ENCODE measurements at regions not wholly inside any gene's neighbourhood (a gene's known extent, or its start where the extent isn't known, plus 50 kb on each side); places are given as distances from the start of the nearest gene placed in this dataset.

DNA sequence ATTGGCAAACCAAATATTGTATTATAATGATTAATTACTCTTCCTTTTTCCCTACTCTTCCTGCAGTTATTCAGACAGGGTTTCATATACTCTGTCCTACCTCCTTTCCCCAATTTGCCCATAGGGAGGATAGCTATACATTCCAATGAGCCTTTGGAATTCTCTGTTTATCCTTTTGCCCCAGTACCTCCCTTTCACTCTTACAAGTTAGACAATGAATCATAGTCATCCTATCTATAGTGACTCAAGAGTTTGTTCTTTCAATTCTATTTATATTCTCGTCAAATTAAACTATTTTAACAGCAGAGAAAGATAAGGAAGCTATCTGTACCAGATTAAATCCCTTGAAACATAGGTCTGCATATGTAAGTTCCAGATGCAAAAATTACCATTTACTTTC is 437.5 kb downstream of the NR4A2 start:
- TF ChIP-seq POLR2A (IDR thresholded peaks at IDR 0.05) = no peak
- TF ChIP-seq, protein P1, sequence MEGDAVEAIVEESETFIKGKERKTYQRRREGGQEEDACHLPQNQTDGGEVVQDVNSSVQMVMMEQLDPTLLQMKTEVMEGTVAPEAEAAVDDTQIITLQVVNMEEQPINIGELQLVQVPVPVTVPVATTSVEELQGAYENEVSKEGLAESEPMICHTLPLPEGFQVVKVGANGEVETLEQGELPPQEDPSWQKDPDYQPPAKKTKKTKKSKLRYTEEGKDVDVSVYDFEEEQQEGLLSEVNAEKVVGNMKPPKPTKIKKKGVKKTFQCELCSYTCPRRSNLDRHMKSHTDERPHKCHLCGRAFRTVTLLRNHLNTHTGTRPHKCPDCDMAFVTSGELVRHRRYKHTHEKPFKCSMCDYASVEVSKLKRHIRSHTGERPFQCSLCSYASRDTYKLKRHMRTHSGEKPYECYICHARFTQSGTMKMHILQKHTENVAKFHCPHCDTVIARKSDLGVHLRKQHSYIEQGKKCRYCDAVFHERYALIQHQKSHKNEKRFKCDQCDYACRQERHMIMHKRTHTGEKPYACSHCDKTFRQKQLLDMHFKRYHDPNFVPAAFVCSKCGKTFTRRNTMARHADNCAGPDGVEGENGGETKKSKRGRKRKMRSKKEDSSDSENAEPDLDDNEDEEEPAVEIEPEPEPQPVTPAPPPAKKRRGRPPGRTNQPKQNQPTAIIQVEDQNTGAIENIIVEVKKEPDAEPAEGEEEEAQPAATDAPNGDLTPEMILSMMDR (IDR thresholded peaks at IDR 0.05) = no peak

Measured in heart left ventricle (tissue), 13 donors.